Neural progenitor cell (in vitro differentiated cells): ENCODE measurements at regions not wholly inside any gene's neighbourhood (a gene's known extent, or its start where the extent isn't known, plus 50 kb on each side); places are given as distances from the start of the nearest gene placed in this dataset.
A peak's percentile ranks its signal among the peaks of the same experiment; 100 is the strongest.

Experiments used
- DNase-seq: peaks from one replicate; pipeline ENCODE4 v3.0.0-alpha.2; 2016; ENCODE audit warnings: low spot score
- H2AFZ ChIP-seq: fragments of 200-600 bp; sonication (generic); replicated peaks from 2 replicates; pipeline ENCODE4 v1.6.1; 2016; ENCODE audit warnings: antibody characterized with exemption
- H3F3A ChIP-seq: fragments of 200-600 bp; sonication (generic); 2 replicates; pipeline ENCODE4 v1.6.1; 2016; ENCODE audit warnings: antibody characterized with exemption, low read depth
- H3K27ac ChIP-seq: fragments of 200-600 bp; sonication (generic); 2 replicates; pipeline ENCODE4 v1.5.1; 2016; ENCODE audit warnings: mild to moderate bottlenecking
- H3K27me3 ChIP-seq: fragments of 200-600 bp; sonication (generic); 2 replicates; pipeline ENCODE4 v1.6.1; 2016; ENCODE audit warnings: mild to moderate bottlenecking, moderate library complexity
- H3K36me3 ChIP-seq: fragments of 200-600 bp; sonication (generic); 2 replicates; pipeline ENCODE4 v1.5.1; 2016
- H3K4me1 ChIP-seq: fragments of 200-600 bp; sonication (generic); 2 replicates; pipeline ENCODE4 v1.6.1; 2016; ENCODE audit warnings: mixed run types
- H3K4me2 ChIP-seq: fragments of 200-600 bp; sonication (generic); 2 replicates; pipeline ENCODE4 v1.6.1; 2016
- H3K4me3 ChIP-seq: fragments of 200-600 bp; sonication (generic); 2 replicates; pipeline ENCODE4 v1.5.1; 2016
- H3K79me2 ChIP-seq: fragments of 200-600 bp; sonication (generic); 2 replicates; pipeline ENCODE4 v1.6.1; 2016; ENCODE audit warnings: low read depth
- H3K9ac ChIP-seq: fragments of 200-600 bp; sonication (generic); 2 replicates; pipeline ENCODE4 v1.6.1; 2016
- H3K9me3 ChIP-seq: fragments of 200-600 bp; sonication (generic); 2 replicates; pipeline ENCODE4 v1.5.1; 2016; ENCODE audit warnings: low read depth
- H4K20me1 ChIP-seq: fragments of 200-600 bp; sonication (generic); 2 replicates; pipeline ENCODE4 v1.6.1; 2016; ENCODE audit warnings: low read depth
- H3K27ac Mint-ChIP-seq: 3 replicates; pipeline ENCODE4 v1.8.0; 2021; ENCODE audit warnings: mixed read lengths
- H3K27me3 Mint-ChIP-seq: 2 replicates; pipeline ENCODE4 v1.8.0; 2022; ENCODE audit warnings: low read depth, mild to moderate bottlenecking, inconsistent platforms, moderate library complexity, mixed read lengths; ENCODE audit not compliant: insufficient read depth
- H3K36me3 Mint-ChIP-seq: 3 replicates; pipeline ENCODE4 v1.8.0; 2021; ENCODE audit warnings: mixed read lengths
- H3K4me1 Mint-ChIP-seq: 3 replicates; pipeline ENCODE4 v1.8.0; 2021; ENCODE audit warnings: mixed read lengths
- H3K4me3 Mint-ChIP-seq: 3 replicates; pipeline ENCODE4 v1.8.0; 2021; ENCODE audit warnings: mild to moderate bottlenecking, moderate library complexity, mixed read lengths
- H3K9me3 Mint-ChIP-seq: 3 replicates; pipeline ENCODE4 v1.8.0; 2020; ENCODE audit warnings: mixed read lengths
- EZH2 ChIP-seq: fragments of 200-600 bp; sonication (generic); IDR thresholded peaks from 2 replicates; pipeline ENCODE4 v1.6.1; 2017; ENCODE audit warnings: antibody characterized with exemption, mild to moderate bottlenecking, moderate library complexity
- EZH2phosphoT487 ChIP-seq: fragments of 200-600 bp; sonication (generic); IDR thresholded peaks from 2 replicates; pipeline ENCODE4 v1.6.1; 2017; ENCODE audit warnings: antibody characterized with exemption
- TF ChIP-seq, protein P1 (sequence below): fragments of 200-600 bp; sonication (generic); IDR thresholded peaks from 2 replicates; pipeline ENCODE4 v1.5.1; 2017; ENCODE audit warnings: antibody characterized with exemption, mild to moderate bottlenecking

DNA sequence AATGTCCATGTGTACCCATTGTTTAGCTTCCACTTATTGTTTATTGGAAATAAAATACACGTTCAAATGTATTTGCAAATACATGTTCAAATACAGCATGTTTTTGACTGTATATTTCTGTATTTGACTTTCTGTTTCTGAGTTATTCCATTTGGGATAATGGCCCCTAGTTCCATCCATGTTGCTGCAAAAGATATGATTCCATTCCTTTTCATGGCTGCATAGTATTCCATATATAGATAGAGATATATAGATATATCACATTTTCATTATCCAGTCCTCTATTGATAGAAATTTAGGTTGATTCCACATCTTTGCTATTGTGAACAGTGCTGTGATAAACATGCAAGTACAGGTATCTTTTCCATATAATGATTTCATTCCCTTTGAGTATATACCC, 241.4 kb upstream of the SOX2 start:
- Histone ChIP-seq H3F3A (no peaks in the 10 kb centered on the region), H4K20me1 (no peaks in the 10 kb centered on the region), H3K27ac (no peak overlapping the region), H3K4me2 (no peak overlapping the region), H3K9me3 (peaks cover 6% of the 10 kb centered on the region), H3K79me2 (no peaks in the 10 kb centered on the region), H3K36me3 (no peaks in the 10 kb centered on the region), H3K4me3 (no peak overlapping the region), H2AFZ (no peak overlapping the region), H3K9ac (no peak overlapping the region), H3K27me3 (no peaks in the 10 kb centered on the region), H3K4me1 (no peaks in the 10 kb centered on the region)
- Mint-ChIP-seq H3K27ac (no peak overlapping the region), H3K36me3 (no peaks in the 10 kb centered on the region), H3K9me3 (peaks cover 24% of the 10 kb centered on the region), H3K4me1 (peaks cover 6% of the 10 kb centered on the region), H3K4me3 (no peak overlapping the region), H3K27me3 (no peaks in the 10 kb centered on the region)
- no peak for DNase-seq
- no peak for TF ChIP-seq EZH2phosphoT487
- TF ChIP-seq, protein P1, sequence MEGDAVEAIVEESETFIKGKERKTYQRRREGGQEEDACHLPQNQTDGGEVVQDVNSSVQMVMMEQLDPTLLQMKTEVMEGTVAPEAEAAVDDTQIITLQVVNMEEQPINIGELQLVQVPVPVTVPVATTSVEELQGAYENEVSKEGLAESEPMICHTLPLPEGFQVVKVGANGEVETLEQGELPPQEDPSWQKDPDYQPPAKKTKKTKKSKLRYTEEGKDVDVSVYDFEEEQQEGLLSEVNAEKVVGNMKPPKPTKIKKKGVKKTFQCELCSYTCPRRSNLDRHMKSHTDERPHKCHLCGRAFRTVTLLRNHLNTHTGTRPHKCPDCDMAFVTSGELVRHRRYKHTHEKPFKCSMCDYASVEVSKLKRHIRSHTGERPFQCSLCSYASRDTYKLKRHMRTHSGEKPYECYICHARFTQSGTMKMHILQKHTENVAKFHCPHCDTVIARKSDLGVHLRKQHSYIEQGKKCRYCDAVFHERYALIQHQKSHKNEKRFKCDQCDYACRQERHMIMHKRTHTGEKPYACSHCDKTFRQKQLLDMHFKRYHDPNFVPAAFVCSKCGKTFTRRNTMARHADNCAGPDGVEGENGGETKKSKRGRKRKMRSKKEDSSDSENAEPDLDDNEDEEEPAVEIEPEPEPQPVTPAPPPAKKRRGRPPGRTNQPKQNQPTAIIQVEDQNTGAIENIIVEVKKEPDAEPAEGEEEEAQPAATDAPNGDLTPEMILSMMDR, result no peak
- no peak for TF ChIP-seq EZH2

DNA sequence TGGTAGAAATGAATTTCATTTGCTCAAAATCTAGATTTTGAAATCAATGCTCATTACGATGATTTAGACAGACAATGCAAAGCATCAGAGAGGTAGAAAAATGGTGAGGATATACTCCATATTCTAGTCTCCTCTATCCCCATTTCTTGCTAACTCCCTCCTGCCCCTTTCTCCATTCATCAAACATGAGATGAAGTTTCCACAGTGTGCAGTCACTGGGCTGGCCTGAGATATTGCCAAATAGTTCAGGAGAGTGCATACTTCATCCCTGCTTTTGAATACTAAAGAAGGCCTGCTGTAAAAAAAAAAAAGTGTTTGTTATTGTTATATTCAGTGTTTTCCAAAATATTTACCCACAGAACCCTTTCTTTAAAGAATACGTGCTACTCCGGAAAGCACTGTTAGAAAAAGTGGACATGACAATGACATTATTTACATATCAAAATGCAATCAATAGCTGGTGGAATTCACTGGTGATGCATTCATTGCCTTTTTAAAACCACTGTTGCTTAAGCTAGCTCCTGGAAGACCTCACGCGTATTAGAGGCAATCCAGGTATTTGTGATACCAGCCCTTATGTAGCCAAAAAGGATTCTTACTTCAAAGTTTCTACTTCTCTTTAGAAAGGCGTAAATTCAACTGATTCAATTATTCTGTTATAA, 247.6 kb upstream of the SOX2 start:
- H3K27me3 ChIP-seq, result no peaks in the 10 kb centered on the region
- H3K27me3 Mint-ChIP-seq, result no peaks in the 10 kb centered on the region
- H3K27ac Mint-ChIP-seq, result no peak overlapping the region
- H3K4me1 ChIP-seq, result peaks cover 7% of the 10 kb centered on the region
- H3K4me3 ChIP-seq, result no peak overlapping the region
- no peaks in the 10 kb centered on the region for H3K36me3 ChIP-seq
- no peak overlapping the region for H3K9ac ChIP-seq
- H3K4me2 ChIP-seq, result no peak overlapping the region
- TF ChIP-seq EZH2 (no peak), EZH2phosphoT487 (no peak)
- TF ChIP-seq, protein P1, result no peak
- H4K20me1 ChIP-seq, result no peaks in the 10 kb centered on the region
- peaks cover 28% of the 10 kb centered on the region for H3K4me1 Mint-ChIP-seq
- no peaks in the 10 kb centered on the region for H3K9me3 ChIP-seq
- peak overlapping the region; percentile 15 for H2AFZ ChIP-seq
- no peaks in the 10 kb centered on the region for H3F3A ChIP-seq
- DNase-seq, result no peak
- H3K36me3 Mint-ChIP-seq, result peaks cover 3% of the 10 kb centered on the region
- no peak overlapping the region for H3K4me3 Mint-ChIP-seq
- no peak overlapping the region for H3K27ac ChIP-seq
- no peaks in the 10 kb centered on the region for H3K79me2 ChIP-seq
- no peaks in the 10 kb centered on the region for H3K9me3 Mint-ChIP-seq

DNA sequence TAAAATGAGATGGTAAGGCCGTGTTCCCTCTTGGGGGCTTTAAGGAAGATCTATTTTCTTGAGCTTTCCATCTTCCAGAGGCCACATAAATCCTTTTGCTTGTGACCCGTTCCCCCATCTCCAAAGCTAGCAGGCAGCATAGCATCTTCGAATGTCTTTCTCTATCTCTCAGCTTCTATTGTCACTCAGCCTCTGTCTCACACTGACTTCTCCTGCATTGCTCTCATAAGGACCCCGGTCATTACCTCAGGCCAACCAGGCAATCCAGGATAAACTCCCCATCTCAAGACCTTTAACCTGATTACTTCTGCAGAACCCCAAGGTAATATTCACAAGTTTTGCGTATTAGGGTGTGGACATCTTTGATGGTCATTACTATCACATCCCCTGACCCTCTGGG, 250.3 kb upstream of the SOX2 start:
- Histone ChIP-seq H3K4me3 (no peak overlapping the region), H3K27me3 (no peaks in the 10 kb centered on the region), H3K4me2 (no peak overlapping the region), H3K79me2 (no peaks in the 10 kb centered on the region), H3K9me3 (no peaks in the 10 kb centered on the region), H2AFZ (no peak overlapping the region), H4K20me1 (no peaks in the 10 kb centered on the region), H3K27ac (no peak overlapping the region), H3K9ac (no peak overlapping the region), H3K36me3 (no peaks in the 10 kb centered on the region), H3F3A (no peaks in the 10 kb centered on the region), H3K4me1 (peaks cover 7% of the 10 kb centered on the region)
- peaks cover 48% of the 10 kb centered on the region for H3K4me1 Mint-ChIP-seq
- H3K27me3 Mint-ChIP-seq, result no peaks in the 10 kb centered on the region
- H3K36me3 Mint-ChIP-seq, result peaks cover 3% of the 10 kb centered on the region
- no peak for TF ChIP-seq EZH2phosphoT487
- TF ChIP-seq, protein P1, result no peak
- TF ChIP-seq EZH2, result no peak
- H3K27ac Mint-ChIP-seq, result no peak overlapping the region
- H3K4me3 Mint-ChIP-seq, result no peak overlapping the region
- DNase-seq, result no peak
- H3K9me3 Mint-ChIP-seq, result no peaks in the 10 kb centered on the region
